WTC11 (cell line): ENCODE measurements at regions not wholly inside any gene's neighbourhood (a gene's known extent, or its start where the extent isn't known, plus 50 kb on each side); places are given as distances from the start of the nearest gene placed in this dataset.

Experiments
- ATAC-seq: fragments of 200-7000 bp; cut with Tn5 transposase; 2 replicates; pipeline ENCODE4 v1.10.0; 2021; ENCODE audit warnings: mild to moderate bottlenecking, moderate library complexity
- CTCF ChIA-PET: fragments of 300-600 bp; sonication (Branson Sonifier 250); formaldehyde crosslinking; loops from one replicate; lab custom pipeline; 2021; ENCODE audit warnings: antibody characterized with exemption; lab: Charles Lee
- POLR2A ChIA-PET: fragments of 350-600 bp; sonication (Branson Sonifier 250); formaldehyde crosslinking; loops from one replicate; lab custom pipeline; 2021; ENCODE audit warnings: antibody characterized with exemption; lab: Charles Lee
- DNase-seq: peaks from one replicate; pipeline ENCODE4 v3.0.0; 2021; ENCODE audit warnings: low spot score
- H3K27ac Mint-ChIP-seq: 2 replicates; pipeline ENCODE4 v1.8.0; 2021; ENCODE audit warnings: mixed read lengths
- H3K27me3 Mint-ChIP-seq: 2 replicates; pipeline ENCODE4 v1.8.0; 2021; ENCODE audit warnings: low read depth, mild to moderate bottlenecking, moderate library complexity, mixed read lengths
- H3K36me3 Mint-ChIP-seq: 2 replicates; pipeline ENCODE4 v1.8.0; 2021; ENCODE audit warnings: mixed read lengths
- H3K4me1 Mint-ChIP-seq: 2 replicates; pipeline ENCODE4 v1.8.0; 2022; ENCODE audit warnings: mixed read lengths
- H3K4me3 Mint-ChIP-seq: 2 replicates; pipeline ENCODE4 v1.8.0; 2021; ENCODE audit warnings: mild to moderate bottlenecking, moderate library complexity, mixed read lengths
- H3K9me3 Mint-ChIP-seq: 2 replicates; pipeline ENCODE4 v1.8.0; 2021; ENCODE audit warnings: mixed read lengths
- AFF4 ChIP-seq: sonication (generic); formaldehyde crosslinking; IDR thresholded peaks from 2 replicates; pipeline ENCODE4 v1.8.1; 2023; ENCODE audit warnings: mild to moderate bottlenecking, missing genetic modification reagents, borderline replicate concordance
- JUN ChIP-seq: sonication (generic); formaldehyde crosslinking; IDR thresholded peaks from 2 replicates; pipeline ENCODE4 v1.8.0; 2023; ENCODE audit warnings: mild to moderate bottlenecking, missing genetic modification reagents
- MXD4 ChIP-seq: fragments of 250-450 bp; sonication (Bioruptor Pico); IDR thresholded peaks from 2 replicates; pipeline ENCODE4 v1.8.0; 2021; ENCODE audit warnings: mild to moderate bottlenecking, moderate library complexity, borderline replicate concordance
- NR3C1 ChIP-seq: sonication (generic); formaldehyde crosslinking; conservative IDR thresholded peaks from 2 replicates; pipeline ENCODE4 v1.8.1; 2023; ENCODE audit warnings: low read depth, mild to moderate bottlenecking, missing genetic modification reagents
- PRDM15 ChIP-seq: sonication (generic); formaldehyde crosslinking; IDR thresholded peaks from 2 replicates; pipeline ENCODE4 v1.8.0; 2022; ENCODE audit warnings: missing genetic modification reagents
- ZNF512 ChIP-seq: sonication (generic); formaldehyde crosslinking; IDR thresholded peaks from 2 replicates; pipeline ENCODE4 v1.8.1; 2022; ENCODE audit warnings: missing genetic modification reagents, borderline replicate concordance
- TF ChIP-seq, protein P1 (sequence below): sonication (generic); formaldehyde crosslinking; IDR thresholded peaks from 2 replicates; pipeline ENCODE4 v1.8.1; 2023; ENCODE audit warnings: mild to moderate bottlenecking, missing genetic modification reagents, moderate library complexity
- TF ChIP-seq, protein P2 (sequence below): fragments of 200-600 bp; IDR thresholded peaks from 2 replicates; pipeline ENCODE4 v1.8.0; 2022; ENCODE audit warnings: antibody characterized with exemption

- TF ChIP-seq, protein P1, sequence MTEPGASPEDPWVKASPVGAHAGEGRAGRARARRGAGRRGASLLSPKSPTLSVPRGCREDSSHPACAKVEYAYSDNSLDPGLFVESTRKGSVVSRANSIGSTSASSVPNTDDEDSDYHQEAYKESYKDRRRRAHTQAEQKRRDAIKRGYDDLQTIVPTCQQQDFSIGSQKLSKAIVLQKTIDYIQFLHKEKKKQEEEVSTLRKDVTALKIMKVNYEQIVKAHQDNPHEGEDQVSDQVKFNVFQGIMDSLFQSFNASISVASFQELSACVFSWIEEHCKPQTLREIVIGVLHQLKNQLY (CRISPR knock-in tag), result no peak
- no peak for TF ChIP-seq MXD4 (CRISPR knock-in tag)
- TF ChIP-seq, protein P2, sequence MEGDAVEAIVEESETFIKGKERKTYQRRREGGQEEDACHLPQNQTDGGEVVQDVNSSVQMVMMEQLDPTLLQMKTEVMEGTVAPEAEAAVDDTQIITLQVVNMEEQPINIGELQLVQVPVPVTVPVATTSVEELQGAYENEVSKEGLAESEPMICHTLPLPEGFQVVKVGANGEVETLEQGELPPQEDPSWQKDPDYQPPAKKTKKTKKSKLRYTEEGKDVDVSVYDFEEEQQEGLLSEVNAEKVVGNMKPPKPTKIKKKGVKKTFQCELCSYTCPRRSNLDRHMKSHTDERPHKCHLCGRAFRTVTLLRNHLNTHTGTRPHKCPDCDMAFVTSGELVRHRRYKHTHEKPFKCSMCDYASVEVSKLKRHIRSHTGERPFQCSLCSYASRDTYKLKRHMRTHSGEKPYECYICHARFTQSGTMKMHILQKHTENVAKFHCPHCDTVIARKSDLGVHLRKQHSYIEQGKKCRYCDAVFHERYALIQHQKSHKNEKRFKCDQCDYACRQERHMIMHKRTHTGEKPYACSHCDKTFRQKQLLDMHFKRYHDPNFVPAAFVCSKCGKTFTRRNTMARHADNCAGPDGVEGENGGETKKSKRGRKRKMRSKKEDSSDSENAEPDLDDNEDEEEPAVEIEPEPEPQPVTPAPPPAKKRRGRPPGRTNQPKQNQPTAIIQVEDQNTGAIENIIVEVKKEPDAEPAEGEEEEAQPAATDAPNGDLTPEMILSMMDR, result no peak
- no peak for TF ChIP-seq PRDM15 (CRISPR knock-in tag)
- no peak for TF ChIP-seq NR3C1
- TF ChIP-seq AFF4, result no peak
These were observed 1150.9 kb downstream of the RPIA start (continued) for GRCh38 chr2:89842180-89842908.

DNA sequence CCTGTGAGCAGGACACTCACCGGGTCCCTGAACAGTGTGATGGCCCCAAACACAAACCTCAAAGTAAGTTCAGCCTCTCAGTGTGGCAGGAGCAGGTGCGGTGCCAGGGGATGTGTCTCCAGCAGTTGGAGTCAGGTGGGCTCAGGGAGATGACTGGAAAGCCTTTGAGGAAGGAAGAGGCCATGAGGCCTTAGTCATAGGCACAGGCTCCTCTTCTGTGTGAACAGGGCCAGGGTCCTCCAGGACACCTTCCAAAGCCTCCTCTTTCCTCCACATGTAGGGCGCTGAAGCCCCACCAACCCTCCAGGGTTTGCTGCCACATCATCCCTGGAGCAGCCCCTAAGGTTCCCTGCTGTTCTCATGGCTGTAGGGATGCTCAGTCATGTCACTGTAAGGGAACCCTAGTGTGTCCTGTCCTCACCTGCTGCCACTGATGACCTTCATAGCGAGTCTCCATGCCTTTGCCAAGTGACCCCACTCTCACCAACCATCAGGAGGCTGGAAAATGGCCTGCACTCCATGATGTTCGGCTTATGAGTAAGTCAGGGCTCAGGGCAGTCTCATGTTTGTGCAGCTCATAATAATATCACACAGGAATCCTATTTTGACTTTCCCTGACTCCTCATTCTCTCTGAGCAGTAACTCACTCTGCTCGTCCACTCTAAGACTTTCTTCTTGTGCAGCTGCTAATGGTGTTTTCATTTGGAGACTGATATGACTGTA, 1152.9 kb downstream of the RPIA start:
- ChIA-PET POLR2A (no interaction called here), CTCF (no interaction called here)
- Mint-ChIP-seq H3K9me3 (peaks cover 57% of the 10 kb centered on the region), H3K27ac (no peak overlapping the region), H3K36me3 (peaks cover 54% of the 10 kb centered on the region), H3K4me3 (no peak overlapping the region), H3K27me3 (peaks cover 48% of the 10 kb centered on the region), H3K4me1 (no peaks in the 10 kb centered on the region)
- DNase-seq (no peak), ATAC-seq (no peak)
- no peak for TF ChIP-seq ZNF512 (CRISPR knock-in tag)
- TF ChIP-seq, all 79 proteins: peak for 0

DNA sequence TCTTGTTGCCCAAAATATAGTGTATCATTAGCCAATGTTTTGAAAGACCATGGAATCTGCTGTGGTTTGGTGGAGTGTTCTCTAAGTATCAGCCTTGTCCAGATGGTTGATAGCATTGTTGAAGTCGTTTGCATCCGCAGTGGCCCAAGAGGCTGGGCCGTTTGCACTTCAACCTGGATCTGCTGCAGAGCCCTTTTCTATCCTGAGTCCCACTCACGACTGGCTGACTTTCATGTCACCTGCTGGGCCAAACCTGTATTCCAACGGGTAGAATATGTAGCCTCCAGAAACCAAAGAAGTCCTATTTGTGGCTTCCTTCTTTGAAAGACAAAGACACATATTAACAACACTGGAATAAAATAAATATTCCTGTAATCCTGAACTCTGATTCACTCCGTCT, 1154.1 kb downstream of the RPIA start:
- POLR2A ChIA-PET, result no interaction called here
- Mint-ChIP-seq H3K4me1 (no peaks in the 10 kb centered on the region), H3K36me3 (peaks cover 64% of the 10 kb centered on the region), H3K4me3 (no peak overlapping the region), H3K27me3 (peaks cover 52% of the 10 kb centered on the region), H3K27ac (no peak overlapping the region), H3K9me3 (peaks cover 68% of the 10 kb centered on the region)
- DNase-seq (no peak), ATAC-seq (no peak)
- TF ChIP-seq JUN (CRISPR knock-in tag), result no peak
- CTCF ChIA-PET, result no interaction called here
